ENCODE measurements at regions not wholly inside any gene's neighbourhood (a gene's known extent, or its start where the extent isn't known, plus 50 kb on each side); places are given as distances from the start of the nearest gene placed in this dataset.

GRCh38 chr2:240229005-240229404 is 88.5 kb upstream of the OTOS start:
- TF ChIP-seq GATA2 (IDR thresholded peaks at IDR 0.05; ENCODE audit: low read depth, low read length): no peak
- TF ChIP-seq GATA3 (IDR thresholded peaks at IDR 0.05; ENCODE audit: low read depth, low read length): no peak

Data from SH-SY5Y (cell line).